HEK293 (cell line): ENCODE measurements at regions not wholly inside any gene's neighbourhood (a gene's known extent, or its start where the extent isn't known, plus 50 kb on each side); places are given as distances from the start of the nearest gene placed in this dataset.

ENCODE experiments used
- CTCF ChIA-PET: fragments of 350-600 bp; formaldehyde crosslinking; extraction: SDS; loops from one replicate; lab custom pipeline; 2021; ENCODE audit warnings: antibody characterized with exemption; lab: Yijun Ruan, JAX
- POLR2A ChIA-PET: fragments of 300-600 bp; formaldehyde crosslinking; extraction: SDS; loops from one replicate; lab custom pipeline; 2020; ENCODE audit warnings: antibody characterized with exemption, inconsistent platforms; lab: Yijun Ruan, JAX
- H3K27ac ChIP-seq: fragments of 200-500 bp; sonication (Bioruptor generic); 2 replicates; pipeline ENCODE4 v1.5.1; 2014; ENCODE audit warnings: low read depth, low read length, control low read depth, inconsistent platforms; ENCODE audit errors: extremely low read depth
- H3K36me3 ChIP-seq, 2 experiments: fragments of 200-500 bp in 1 of 2; sonication (Bioruptor generic) in 1 of 2; 1 replicate in 1 of 2; 2 replicates in 1 of 2; pipeline ENCODE4 v1.5.1; 2014 to 2017; ENCODE audit warnings: inconsistent platforms in 2 of 2, low read length in 2 of 2; ENCODE audit not compliant: control insufficient read depth in 2 of 2, insufficient read depth in 1 of 2
- H3K4me1 ChIP-seq: fragments of 200-500 bp; sonication (Bioruptor generic); 2 replicates; pipeline ENCODE4 v1.5.1; 2014; ENCODE audit warnings: mild to moderate bottlenecking, low read length, inconsistent platforms; ENCODE audit not compliant: control insufficient read depth, insufficient read depth
- H3K4me3 ChIP-seq: 2 replicates; pipeline ENCODE4 v1.5.1; 2011; ENCODE audit warnings: low read depth, mild to moderate bottlenecking, control low read depth, low read length, moderate library complexity
- H3K9me3 ChIP-seq: fragments of 200-500 bp; sonication (Bioruptor generic); 2 replicates; pipeline ENCODE4 v1.5.1; 2014; ENCODE audit warnings: low read depth, low read length, inconsistent platforms; ENCODE audit not compliant: control insufficient read depth, insufficient read depth
- BCL11A ChIP-seq: fragments of 450-650 bp; formaldehyde crosslinking; IDR thresholded peaks from 2 replicates; pipeline ENCODE4 v1.5.1; 2016; ENCODE audit warnings: low read depth, missing biosample characterization, missing genetic modification characterization
- BCL11B ChIP-seq: fragments of 450-650 bp; formaldehyde crosslinking; IDR thresholded peaks from 2 replicates; pipeline ENCODE4 v1.5.1; 2016; ENCODE audit warnings: low read depth, missing biosample characterization, missing genetic modification characterization
- CTCF ChIP-seq: fragments of 450-650 bp; formaldehyde crosslinking; IDR thresholded peaks from 2 replicates; pipeline ENCODE4 v1.5.1; 2016; ENCODE audit warnings: missing biosample characterization, missing genetic modification characterization
- KLF10 ChIP-seq: fragments of 450-650 bp; IDR thresholded peaks from 2 replicates; pipeline ENCODE4 v1.5.1; 2018; ENCODE audit warnings: missing biosample characterization, mild to moderate bottlenecking, missing genetic modification characterization
- MEIS1 ChIP-seq: sonication (generic); formaldehyde crosslinking; IDR thresholded peaks from 2 replicates; pipeline ENCODE4 v1.8.1; 2022; ENCODE audit warnings: missing genetic modification reagents, mild to moderate bottlenecking, borderline replicate concordance
- PRDM1 ChIP-seq: fragments of 450-650 bp; formaldehyde crosslinking; IDR thresholded peaks from 2 replicates; pipeline ENCODE4; 2016; ENCODE audit warnings: missing biosample characterization, missing genetic modification characterization
- PRDM10 ChIP-seq: fragments of 450-650 bp; formaldehyde crosslinking; IDR thresholded peaks from 2 replicates; pipeline ENCODE4 v1.5.1; 2016; ENCODE audit warnings: missing biosample characterization, missing genetic modification characterization
- YY1 ChIP-seq: fragments of 450-650 bp; formaldehyde crosslinking; IDR thresholded peaks from 2 replicates; pipeline ENCODE4 v1.5.1; 2018; ENCODE audit warnings: missing biosample characterization, missing genetic modification characterization
- ZBTB49 ChIP-seq: fragments of 450-650 bp; formaldehyde crosslinking; IDR thresholded peaks from 2 replicates; pipeline ENCODE4 v1.5.1; 2016; ENCODE audit warnings: missing biosample characterization, missing genetic modification characterization, low read depth
- ZBTB7A ChIP-seq: fragments of 450-650 bp; formaldehyde crosslinking; IDR thresholded peaks from 2 replicates; pipeline ENCODE4 v1.5.1; 2016; ENCODE audit warnings: low read depth, missing biosample characterization, missing genetic modification characterization
- ZFP3 ChIP-seq: fragments of 450-650 bp; formaldehyde crosslinking; IDR thresholded peaks from 2 replicates; pipeline ENCODE4 v1.5.1; 2016; ENCODE audit warnings: low read depth, missing biosample characterization, missing genetic modification characterization
- ZNF148 ChIP-seq: fragments of 450-650 bp; formaldehyde crosslinking; IDR thresholded peaks from 2 replicates; pipeline ENCODE4 v1.5.0; 2017; ENCODE audit warnings: missing biosample characterization, missing genetic modification characterization, borderline replicate concordance
- ZNF223 ChIP-seq: fragments of 450-650 bp; formaldehyde crosslinking; IDR thresholded peaks from 2 replicates; pipeline ENCODE4 v1.5.1; 2016; ENCODE audit warnings: missing biosample characterization, missing genetic modification characterization
- ZNF362 ChIP-seq: fragments of 450-650 bp; formaldehyde crosslinking; IDR thresholded peaks from 2 replicates; pipeline ENCODE4 v1.5.1; 2016; ENCODE audit warnings: missing biosample characterization, missing genetic modification characterization
- ZNF433 ChIP-seq: fragments of 450-650 bp; formaldehyde crosslinking; IDR thresholded peaks from 2 replicates; pipeline ENCODE4 v1.5.1; 2016; ENCODE audit warnings: missing biosample characterization, missing genetic modification characterization, low read depth
- ZNF513 ChIP-seq: fragments of 450-650 bp; IDR thresholded peaks from 2 replicates; pipeline ENCODE4 v1.5.1; 2018; ENCODE audit warnings: missing biosample characterization, missing genetic modification characterization
- ZNF585B ChIP-seq: fragments of 450-650 bp; formaldehyde crosslinking; IDR thresholded peaks from 2 replicates; pipeline ENCODE4 v1.5.1; 2016; ENCODE audit warnings: missing biosample characterization, missing genetic modification characterization
- ZNF610 ChIP-seq: fragments of 450-650 bp; formaldehyde crosslinking; IDR thresholded peaks from 2 replicates; pipeline ENCODE4 v1.5.1; 2016; ENCODE audit warnings: missing biosample characterization, missing genetic modification characterization, borderline replicate concordance
- ZNF639 ChIP-seq: fragments of 450-650 bp; formaldehyde crosslinking; IDR thresholded peaks from 2 replicates; pipeline ENCODE4 v1.5.1; 2016; ENCODE audit warnings: missing biosample characterization, missing genetic modification characterization
- ZNF785 ChIP-seq: fragments of 450-650 bp; formaldehyde crosslinking; IDR thresholded peaks from 2 replicates; pipeline ENCODE4 v1.5.1; 2016; ENCODE audit warnings: missing biosample characterization, missing genetic modification characterization

GRCh38 chrX:93468075-93468474, 205.3 kb downstream of the NAP1L3 start:
- TF ChIP-seq YY1 (tag by site-specific recombination) (no peak), PRDM1 (tag by site-specific recombination) (no peak), PRDM10 (no peak), BCL11B (tag by site-specific recombination) (no peak), BCL11A (tag by site-specific recombination) (no peak), ZNF433 (tag by site-specific recombination) (no peak), ZBTB49 (tag by site-specific recombination) (no peak), ZNF362 (tag by site-specific recombination) (no peak), ZBTB7A (tag by site-specific recombination) (no peak), ZFP3 (tag by site-specific recombination) (no peak), MEIS1 (no peak), ZNF223 (tag by site-specific recombination) (no peak), CTCF (no peak), ZNF585B (tag by site-specific recombination) (no peak), KLF10 (tag by site-specific recombination) (no peak), ZNF785 (no peak), ZNF513 (tag by site-specific recombination) (no peak), ZNF610 (tag by site-specific recombination) (no peak), ZNF639 (tag by site-specific recombination) (no peak), ZNF148 (tag by site-specific recombination) (no peak)
- Histone ChIP-seq H3K27ac (no peak overlapping the region), H3K36me3 (no peaks in the 10 kb centered on the region), H3K9me3 (no peaks in the 10 kb centered on the region), H3K4me1 (no peaks in the 10 kb centered on the region), H3K4me3 (no peak overlapping the region)
- POLR2A ChIA-PET: no interaction called here
- CTCF ChIA-PET: no interaction called here
